ENCODE measurements at regions not wholly inside any gene's neighbourhood (a gene's known extent, or its start where the extent isn't known, plus 50 kb on each side); places are given as distances from the start of the nearest gene placed in this dataset.

DNA sequence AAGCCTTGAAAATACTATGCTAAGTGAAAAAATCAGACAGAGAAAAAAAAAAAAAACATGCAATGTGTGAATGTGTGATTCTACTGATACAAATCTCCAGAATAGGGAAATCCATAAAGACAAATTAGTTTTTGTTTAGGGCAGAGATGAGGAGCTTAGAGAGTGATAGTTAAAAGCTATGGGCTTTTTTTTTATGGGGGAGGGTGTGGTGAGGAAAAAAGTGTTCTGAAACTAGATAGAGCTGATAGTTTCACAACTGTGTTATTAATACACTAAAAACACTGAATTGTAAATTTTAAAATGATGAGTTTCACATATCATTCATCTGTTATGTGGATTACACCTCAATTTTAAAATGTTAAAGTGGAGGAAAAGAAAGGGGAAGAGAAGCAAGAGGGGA is 228.3 kb upstream of the ZNF462 start:
- TF ChIP-seq EZH2 (IDR thresholded peaks at IDR 0.05) (no peak), POLR2AphosphoS5 (IDR thresholded peaks at IDR 0.05; ENCODE audit: borderline replicate concordance, low read depth, low read length) (no peak), FOXP2 (optimal IDR thresholded peaks at IDR 0.05; ENCODE audit: control extremely low read depth, extremely low read length, insufficient read depth) (no peak)

Measured in SK-N-MC (cell line).